Osteocyte (in vitro differentiated cells): ENCODE measurements at regions not wholly inside any gene's neighbourhood (a gene's known extent, or its start where the extent isn't known, plus 50 kb on each side); places are given as distances from the start of the nearest gene placed in this dataset.

Experiments
- DNase-seq: peaks from one replicate; pipeline ENCODE4 v3.0.0; 2021; ENCODE audit warnings: mixed read lengths; ENCODE audit not compliant: unreplicated experiment; ENCODE audit errors: extremely low spot score
- H3K27ac Mint-ChIP-seq: one replicate; pipeline ENCODE4 v1.8.0; 2021; ENCODE audit warnings: mild to moderate bottlenecking, mixed read lengths; ENCODE audit not compliant: unreplicated experiment
- H3K27me3 Mint-ChIP-seq: one replicate; pipeline ENCODE4 v1.8.0; 2021; ENCODE audit warnings: mixed read lengths; ENCODE audit not compliant: unreplicated experiment
- H3K36me3 Mint-ChIP-seq: one replicate; pipeline ENCODE4 v1.8.0; 2021; ENCODE audit warnings: mixed read lengths; ENCODE audit not compliant: unreplicated experiment
- H3K4me1 Mint-ChIP-seq: one replicate; pipeline ENCODE4 v1.8.0; 2021; ENCODE audit warnings: mixed read lengths; ENCODE audit not compliant: unreplicated experiment
- H3K4me3 Mint-ChIP-seq: one replicate; pipeline ENCODE4 v1.8.0; 2021; ENCODE audit warnings: mild to moderate bottlenecking, moderate library complexity, mixed read lengths; ENCODE audit not compliant: unreplicated experiment
- H3K9me3 Mint-ChIP-seq: one replicate; pipeline ENCODE4 v1.8.0; 2021; ENCODE audit warnings: mixed read lengths; ENCODE audit not compliant: unreplicated experiment
- CTCF ChIP-seq: fragments of 200-600 bp; sonication (generic); IDR thresholded peaks from 2 replicates; pipeline ENCODE4 v1.5.0; 2021; ENCODE audit warnings: antibody characterized with exemption, mild to moderate bottlenecking, moderate library complexity

GRCh38 chr16:85184404-85184803 lies 72.1 kb upstream of the CIBAR2 start:
- Mint-ChIP-seq H3K4me1 (peaks cover 13% of the 10 kb centered on the region), H3K9me3 (peaks cover 13% of the 10 kb centered on the region), H3K27ac (no peak overlapping the region), H3K4me3 (no peak overlapping the region), H3K36me3 (peaks cover 23% of the 10 kb centered on the region), H3K27me3 (no peaks in the 10 kb centered on the region)
- no peak for TF ChIP-seq CTCF
- no peak for DNase-seq

- no peak for DNase-seq
- Mint-ChIP-seq H3K27ac (no peak overlapping the region), H3K4me3 (no peak overlapping the region), H3K9me3 (peaks cover 19% of the 10 kb centered on the region), H3K4me1 (peaks cover 13% of the 10 kb centered on the region), H3K36me3 (peaks cover 27% of the 10 kb centered on the region), H3K27me3 (no peaks in the 10 kb centered on the region)
- TF ChIP-seq CTCF: no peak
Measured at GRCh38 chr16:85185303-85186100, 73.2 kb upstream of the CIBAR2 start.

GRCh38 chr16:85187002-85187401 lies 74.7 kb upstream of the CIBAR2 start:
- DNase-seq: no peak
- no peak overlapping the region for H3K4me3 Mint-ChIP-seq
- H3K9me3 Mint-ChIP-seq: peaks cover 19% of the 10 kb centered on the region
- H3K4me1 Mint-ChIP-seq: peaks cover 17% of the 10 kb centered on the region
- TF ChIP-seq CTCF: no peak
- H3K27ac Mint-ChIP-seq: peak overlapping the region; percentile 31
- H3K27me3 Mint-ChIP-seq: no peaks in the 10 kb centered on the region
- H3K36me3 Mint-ChIP-seq: peaks cover 29% of the 10 kb centered on the region

GRCh38 chr16:85187447-85187846 lies 75.2 kb upstream of the CIBAR2 start:
- no peak for TF ChIP-seq CTCF
- peaks cover 29% of the 10 kb centered on the region for H3K36me3 Mint-ChIP-seq
- H3K4me3 Mint-ChIP-seq: no peak overlapping the region
- H3K9me3 Mint-ChIP-seq: peaks cover 19% of the 10 kb centered on the region
- DNase-seq: no peak
- H3K27ac Mint-ChIP-seq: no peak overlapping the region
- H3K27me3 Mint-ChIP-seq: no peaks in the 10 kb centered on the region
- H3K4me1 Mint-ChIP-seq: peaks cover 17% of the 10 kb centered on the region

- Mint-ChIP-seq H3K27ac (no peak overlapping the region), H3K4me1 (peaks cover 17% of the 10 kb centered on the region), H3K4me3 (no peak overlapping the region), H3K9me3 (peaks cover 19% of the 10 kb centered on the region), H3K36me3 (peaks cover 29% of the 10 kb centered on the region), H3K27me3 (no peaks in the 10 kb centered on the region)
- DNase-seq: no peak
- TF ChIP-seq CTCF: no peak
Measured at GRCh38 chr16:85187886-85188285, 75.6 kb upstream of the CIBAR2 start.
